ENCODE measurements at regions not wholly inside any gene's neighbourhood (a gene's known extent, or its start where the extent isn't known, plus 50 kb on each side); places are given as distances from the start of the nearest gene placed in this dataset.

DNA sequence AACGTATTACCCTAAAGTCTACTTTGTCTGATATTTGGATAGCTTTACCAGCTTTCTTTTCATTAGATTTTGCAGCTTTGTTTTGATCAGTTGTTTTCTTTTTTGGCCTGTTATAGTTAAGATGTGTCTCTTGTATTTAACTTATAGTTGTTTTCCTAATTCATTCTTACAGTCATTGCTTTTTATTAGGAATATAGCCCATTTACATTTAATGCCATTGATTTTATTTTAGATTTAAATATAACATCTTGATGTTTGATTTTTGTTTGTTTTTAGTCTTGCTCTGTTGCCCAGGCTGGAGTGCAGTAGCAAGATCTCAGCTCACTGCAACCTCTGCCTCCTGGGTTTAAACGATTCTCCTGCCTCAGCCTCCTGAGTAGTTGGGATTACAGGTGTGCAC, 215.9 kb upstream of the HDAC4 start:
- TF ChIP-seq, protein P1, sequence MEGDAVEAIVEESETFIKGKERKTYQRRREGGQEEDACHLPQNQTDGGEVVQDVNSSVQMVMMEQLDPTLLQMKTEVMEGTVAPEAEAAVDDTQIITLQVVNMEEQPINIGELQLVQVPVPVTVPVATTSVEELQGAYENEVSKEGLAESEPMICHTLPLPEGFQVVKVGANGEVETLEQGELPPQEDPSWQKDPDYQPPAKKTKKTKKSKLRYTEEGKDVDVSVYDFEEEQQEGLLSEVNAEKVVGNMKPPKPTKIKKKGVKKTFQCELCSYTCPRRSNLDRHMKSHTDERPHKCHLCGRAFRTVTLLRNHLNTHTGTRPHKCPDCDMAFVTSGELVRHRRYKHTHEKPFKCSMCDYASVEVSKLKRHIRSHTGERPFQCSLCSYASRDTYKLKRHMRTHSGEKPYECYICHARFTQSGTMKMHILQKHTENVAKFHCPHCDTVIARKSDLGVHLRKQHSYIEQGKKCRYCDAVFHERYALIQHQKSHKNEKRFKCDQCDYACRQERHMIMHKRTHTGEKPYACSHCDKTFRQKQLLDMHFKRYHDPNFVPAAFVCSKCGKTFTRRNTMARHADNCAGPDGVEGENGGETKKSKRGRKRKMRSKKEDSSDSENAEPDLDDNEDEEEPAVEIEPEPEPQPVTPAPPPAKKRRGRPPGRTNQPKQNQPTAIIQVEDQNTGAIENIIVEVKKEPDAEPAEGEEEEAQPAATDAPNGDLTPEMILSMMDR (IDR thresholded peaks at IDR 0.05) = no peak
- no peak for TF ChIP-seq ZFX (IDR thresholded peaks at IDR 0.05; ENCODE audit: borderline replicate concordance)

Data from 22Rv1 (cell line).